GM18519 (cell line): ENCODE measurements at regions not wholly inside any gene's neighbourhood (a gene's known extent, or its start where the extent isn't known, plus 50 kb on each side); places are given as distances from the start of the nearest gene placed in this dataset.

Experiments
- ATAC-seq: cut with Tn5 transposase; IDR thresholded peaks from one replicate; pipeline ENCODE4 v1.9.1; 2021; ENCODE audit warnings: mild to moderate bottlenecking, moderate library complexity; ENCODE audit not compliant: unreplicated experiment, low FRiP score

GRCh38 chr5:73375191-73375545 lies 73.4 kb downstream of the FOXD1 start:
- ATAC-seq = no peak

DNA sequence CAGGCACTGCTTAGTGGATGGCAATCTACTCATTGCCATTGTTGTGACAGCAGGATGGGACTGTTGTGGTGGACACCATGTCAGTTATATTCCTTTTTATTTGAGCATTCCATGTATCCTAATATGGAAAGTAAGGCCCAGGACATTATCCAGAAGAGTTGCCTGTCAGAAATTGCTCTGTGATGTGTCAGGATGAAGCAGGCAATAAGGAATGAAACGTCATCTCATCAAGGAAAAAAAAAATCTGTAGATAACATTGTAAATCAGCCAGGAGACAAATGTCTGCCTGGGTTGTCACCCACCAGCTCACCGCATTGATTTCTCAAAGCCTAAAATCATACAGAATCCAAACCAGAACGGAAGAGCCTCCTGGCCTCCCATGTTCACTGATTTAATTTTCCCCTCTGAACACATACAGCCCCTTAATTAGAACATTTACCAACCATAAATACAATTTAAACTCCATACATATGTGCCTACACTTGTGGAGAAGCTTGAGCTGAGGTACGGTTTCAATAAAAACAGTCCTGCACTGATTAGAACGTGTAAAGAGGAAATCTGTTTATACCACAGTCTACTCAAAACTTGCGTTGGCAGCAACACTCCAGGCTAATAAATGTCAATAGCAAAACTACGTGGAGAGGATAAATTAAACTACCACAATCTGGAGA lies 73.9 kb downstream of the FOXD1 start:
- no peak for ATAC-seq

- no peak for ATAC-seq
Observed at GRCh38 chr5:73373814-73374510, 74.6 kb downstream of the FOXD1 start.

- no peak for ATAC-seq
Observed at GRCh38 chr5:73370640-73371583, 77.7 kb downstream of the FOXD1 start.

- no peak for ATAC-seq
Observed at GRCh38 chr5:73370095-73370494, 78.5 kb downstream of the FOXD1 start.

DNA sequence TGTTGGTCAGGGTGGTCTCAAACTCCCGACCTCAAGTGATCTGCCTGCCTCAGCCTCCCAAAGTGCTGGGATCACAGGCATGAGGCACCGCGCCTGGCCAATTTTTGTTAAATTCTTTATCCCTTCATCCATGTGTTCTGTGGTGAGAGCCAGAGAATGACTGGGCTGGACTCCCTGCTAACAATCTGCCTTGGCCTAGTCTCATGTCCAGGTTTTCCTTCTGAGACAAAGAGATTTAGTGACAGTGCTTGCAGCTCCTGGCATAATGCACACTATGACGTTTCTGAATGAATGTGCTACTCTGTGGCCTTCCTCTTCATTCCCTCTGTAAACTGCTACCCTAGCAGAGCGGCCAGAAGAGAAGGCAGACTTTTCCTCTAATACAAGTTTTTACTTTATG lies 79.3 kb downstream of the FOXD1 start:
- no peak for ATAC-seq

- no peak for ATAC-seq
Observed at GRCh38 chr5:73367650-73368049, 80.9 kb downstream of the FOXD1 start.

GRCh38 chr5:73365990-73366667 lies 82.4 kb downstream of the FOXD1 start:
- no peak for ATAC-seq

DNA sequence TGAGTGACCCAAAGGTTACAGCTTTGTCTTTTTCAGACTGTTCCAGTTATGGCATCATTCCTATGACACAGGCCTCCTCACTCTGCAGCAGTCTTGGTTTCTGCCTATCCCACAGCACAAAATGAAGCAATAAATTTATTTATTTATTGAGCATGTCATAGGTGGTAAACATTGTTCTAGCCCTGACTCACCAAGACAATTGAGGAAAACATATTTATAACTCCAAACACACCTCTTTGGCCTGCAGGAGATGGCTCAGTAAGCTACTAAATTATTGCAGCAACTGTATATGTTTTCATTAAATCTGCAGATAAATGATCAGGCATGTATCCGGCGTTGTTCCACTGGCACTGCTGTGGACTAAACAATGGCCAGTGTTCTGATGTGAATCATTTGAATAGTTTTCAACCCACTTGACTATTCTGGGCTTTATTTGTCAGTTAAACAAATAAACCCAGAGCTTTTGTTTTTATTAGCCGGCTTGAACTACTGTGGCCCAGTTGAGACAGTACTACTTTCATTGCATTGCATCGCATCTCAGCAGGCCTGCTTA lies 83.2 kb downstream of the FOXD1 start:
- ATAC-seq = no peak

- no peak for ATAC-seq
Observed at GRCh38 chr5:73363911-73364730, 84.5 kb downstream of the FOXD1 start.

GRCh38 chr5:73359395-73359794 lies 89.2 kb downstream of the FOXD1 start:
- no peak for ATAC-seq

DNA sequence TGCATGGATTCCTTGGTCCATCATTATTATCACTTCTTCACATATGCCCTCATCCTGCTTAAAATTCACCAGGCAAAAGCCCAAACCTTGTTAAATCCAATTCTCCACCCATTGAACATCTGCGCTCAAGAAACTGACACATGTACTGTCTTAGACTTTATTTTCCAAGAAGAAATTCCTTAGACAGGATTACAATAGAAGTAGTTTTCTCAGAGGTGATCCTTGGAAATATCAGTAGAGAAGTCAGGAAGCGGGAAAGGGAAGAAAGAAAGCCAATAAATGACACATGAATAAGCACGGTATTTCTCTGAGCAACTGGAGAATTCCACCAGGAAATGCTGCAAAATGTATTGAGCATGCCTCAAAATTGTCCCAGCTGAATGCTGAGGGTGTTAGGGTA lies 90.2 kb downstream of the FOXD1 start:
- no peak for ATAC-seq

- no peak for ATAC-seq
Observed at GRCh38 chr5:73357576-73357975, 91.0 kb downstream of the FOXD1 start.

- ATAC-seq = no peak
Observed at GRCh38 chr5:73355108-73355507, 93.5 kb downstream of the FOXD1 start.

DNA sequence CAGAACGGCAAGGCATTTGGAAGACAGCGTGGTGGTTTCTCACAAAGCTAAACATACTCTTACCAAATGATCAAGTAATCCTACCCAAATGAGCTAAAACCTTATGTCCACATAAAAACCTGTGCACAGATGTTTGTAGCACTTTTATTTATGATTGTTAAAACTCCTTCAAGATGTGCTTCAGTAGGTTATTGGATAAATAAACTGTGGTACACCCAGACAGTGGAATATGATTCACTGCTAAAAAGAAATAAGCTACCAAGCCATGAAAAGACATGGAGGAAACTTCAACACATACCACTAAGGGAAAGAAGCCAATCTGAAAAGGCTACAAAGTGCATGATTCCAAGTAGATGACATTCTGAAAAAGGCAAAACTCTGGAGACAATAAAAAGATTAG lies 94.2 kb downstream of the FOXD1 start:
- no peak for ATAC-seq

GRCh38 chr5:73352649-73353230 lies 95.8 kb downstream of the FOXD1 start:
- ATAC-seq = no peak

DNA sequence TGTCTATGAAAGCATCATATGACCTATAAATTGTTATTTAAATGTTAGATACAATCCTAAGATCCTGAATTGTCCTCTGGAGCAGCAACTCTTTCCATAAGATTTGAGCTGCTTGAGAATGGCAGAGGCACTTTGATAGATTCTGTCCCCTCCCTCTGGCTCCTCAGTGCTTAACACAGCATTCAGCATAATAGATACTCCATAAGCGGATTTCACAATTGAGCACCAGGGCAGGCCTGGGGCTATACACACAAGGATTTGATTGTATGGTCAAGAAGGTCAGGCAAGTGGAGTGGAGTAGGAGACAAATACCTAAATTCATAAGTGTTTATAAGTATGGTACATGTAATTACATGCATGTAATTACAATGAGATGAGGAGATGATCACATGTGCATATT lies 96.3 kb downstream of the FOXD1 start:
- ATAC-seq = no peak

DNA sequence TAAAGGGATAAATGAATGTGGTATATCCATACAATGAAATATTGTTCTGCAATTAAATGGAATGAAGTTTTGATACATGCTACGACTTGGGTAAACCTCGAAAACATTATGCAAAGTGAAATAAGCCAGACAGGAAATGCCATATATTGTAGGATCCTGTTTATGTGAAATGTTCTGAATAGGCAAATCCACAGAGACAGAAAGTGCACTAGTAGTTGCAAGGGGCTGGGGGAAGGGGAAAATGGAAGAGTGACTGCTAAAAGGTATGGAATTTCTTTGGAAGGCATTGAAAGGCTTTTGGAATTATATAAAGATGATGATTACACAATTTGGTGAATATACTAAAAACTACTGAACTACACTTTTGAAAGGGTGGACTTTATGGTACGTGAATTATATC lies 97.0 kb downstream of the FOXD1 start:
- no peak for ATAC-seq

DNA sequence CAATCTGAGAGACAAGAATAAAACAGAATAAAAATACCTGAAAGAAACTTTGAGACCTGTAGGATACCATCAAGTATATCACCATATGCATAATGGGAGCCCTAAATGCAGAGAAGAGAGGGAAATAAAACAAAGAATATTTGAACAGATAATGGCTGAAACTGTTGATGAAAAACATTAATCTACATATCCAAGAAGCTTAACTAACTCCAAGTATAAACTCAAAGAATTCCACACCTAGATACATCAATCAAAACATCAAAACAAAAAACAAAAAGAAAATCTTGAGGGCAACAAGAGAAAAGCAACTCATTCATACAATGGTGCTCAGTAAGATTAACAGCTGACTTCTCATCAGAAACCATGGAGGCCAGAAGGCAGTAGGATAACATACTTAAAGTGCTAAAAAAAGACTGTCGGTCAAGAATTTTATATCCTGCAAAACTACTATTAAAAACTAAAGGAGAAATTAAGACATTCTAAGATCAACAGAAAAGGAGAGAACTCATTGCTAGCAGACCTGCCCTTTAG lies 101.6 kb downstream of the FOXD1 start:
- no peak for ATAC-seq
